ENCODE measurements at regions not wholly inside any gene's neighbourhood (a gene's known extent, or its start where the extent isn't known, plus 50 kb on each side); places are given as distances from the start of the nearest gene placed in this dataset.
"Not testable (repeated sequence)": the region's sequence is repeated elsewhere in the genome, so short reads cannot be mapped to it uniquely, and the experiment has no call there.

- TF ChIP-seq POLR2AphosphoS5 (IDR thresholded peaks at IDR 0.05; ENCODE audit: borderline replicate concordance, low read depth, low read length); EZH2 (IDR thresholded peaks at IDR 0.05): not testable (repeated sequence)
Measured at GRCh38 chr15:57896899-57897298, 168.6 kb downstream of the ALDH1A2 start.
